ENCODE measurements at regions not wholly inside any gene's neighbourhood (a gene's known extent, or its start where the extent isn't known, plus 50 kb on each side); places are given as distances from the start of the nearest gene placed in this dataset.
"Not testable (repeated sequence)": the region's sequence is repeated elsewhere in the genome, so short reads cannot be mapped to it uniquely, and the experiment has no call there.

DNA sequence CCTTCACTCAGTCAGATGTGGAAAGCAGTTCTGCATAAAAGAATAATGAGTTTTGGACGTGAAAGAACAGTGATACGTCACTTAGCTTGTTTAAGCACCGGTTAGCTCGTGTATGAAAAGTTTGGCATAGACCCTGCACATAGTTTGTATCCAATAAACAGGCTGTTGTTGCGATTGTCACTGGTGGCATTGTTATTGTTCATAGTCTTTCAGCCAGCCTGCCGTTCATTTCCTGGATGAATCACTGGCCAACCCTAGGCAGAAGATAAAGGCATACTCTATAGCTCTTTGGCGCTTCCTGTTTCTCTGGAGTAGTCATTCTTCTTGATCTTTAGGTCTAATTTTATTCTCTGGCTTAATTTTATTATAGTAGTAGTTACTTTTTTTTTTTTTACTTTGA lies 57.8 kb upstream of the ANKRD30A start:
- Histone ChIP-seq H3K4me3 (no peak overlapping the region), H3K27me3 (no peaks in the 10 kb centered on the region), H3K27ac (no peak overlapping the region), H3K4me1 (no peaks in the 10 kb centered on the region), H3K9me3 (no peaks in the 10 kb centered on the region), H3K36me3 (no peaks in the 10 kb centered on the region)
- DNase-seq (no peak), ATAC-seq (no peak)
- intact Hi-C loops (cut with DNase I; ENCODE audit: low total_unique reads): no loop called here
- in situ Hi-C loops (cut with MboI; ENCODE audit: low sequenced_read_pairs in 4 of 4): no loop called here
- TF ChIP-seq POLR2A (IDR thresholded peaks at IDR 0.05) (no peak), CTCF (IDR thresholded peaks at IDR 0.05 in 4 of 5, conservative IDR thresholded peaks at IDR 0.05 in 1 of 5) (no peak)

- H3K4me1 ChIP-seq; H3K4me3 ChIP-seq; intact Hi-C loops (cut with DNase I; ENCODE audit: low total_unique reads); H3K9me3 ChIP-seq; H3K36me3 ChIP-seq; H3K27ac ChIP-seq; H3K27me3 ChIP-seq; ATAC-seq; in situ Hi-C loops (cut with MboI; ENCODE audit: low sequenced_read_pairs in 4 of 4); DNase-seq: not testable (repeated sequence)
Observed at GRCh38 chr10:37062296-37062695, 63.1 kb upstream of the ANKRD30A start.

GRCh38 chr10:37057261-37057660 lies 68.1 kb upstream of the ANKRD30A start:
- in situ Hi-C loops (cut with MboI; ENCODE audit: low sequenced_read_pairs in 4 of 4): no loop called here
- Histone ChIP-seq H3K36me3 (no peaks in the 10 kb centered on the region), H3K27ac (no peak overlapping the region), H3K4me1 (no peaks in the 10 kb centered on the region), H3K27me3 (no peaks in the 10 kb centered on the region), H3K9me3 (no peaks in the 10 kb centered on the region), H3K4me3 (no peak overlapping the region)
- ATAC-seq (no peak), DNase-seq (no peak)
- intact Hi-C loops (cut with DNase I; ENCODE audit: low total_unique reads): no loop called here
- no peak for TF ChIP-seq CTCF (IDR thresholded peaks at IDR 0.05 in 4 of 5, conservative IDR thresholded peaks at IDR 0.05 in 1 of 5)
- no peak for TF ChIP-seq POLR2A (IDR thresholded peaks at IDR 0.05)

- TF ChIP-seq POLR2A (IDR thresholded peaks at IDR 0.05): no peak
- intact Hi-C loops (cut with DNase I; ENCODE audit: low total_unique reads): no loop called here
- in situ Hi-C loops (cut with MboI; ENCODE audit: low sequenced_read_pairs in 4 of 4): no loop called here
Observed at GRCh38 chr10:37053476-37053875, 71.9 kb upstream of the ANKRD30A start.

DNA sequence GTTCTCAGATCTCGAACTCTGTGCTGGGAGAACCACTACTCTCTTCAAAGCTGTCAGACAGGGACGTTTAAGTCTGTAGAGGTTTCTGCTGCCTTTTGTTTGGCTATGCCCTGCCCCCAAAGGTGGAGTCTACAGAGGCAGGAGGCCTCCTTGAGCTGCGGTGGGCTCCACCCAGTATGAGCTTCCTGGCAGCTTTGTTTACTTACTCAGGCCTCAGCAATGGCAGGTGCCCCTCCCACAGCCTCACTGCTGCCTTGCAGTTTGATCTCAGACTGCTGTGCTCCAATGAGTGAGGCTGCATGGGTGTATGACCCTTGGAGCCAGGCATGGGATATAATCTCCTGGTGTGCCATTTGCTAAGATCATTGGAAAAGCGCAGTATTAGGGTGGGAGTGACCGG lies 75.4 kb upstream of the ANKRD30A start:
- ATAC-seq; intact Hi-C loops (cut with DNase I; ENCODE audit: low total_unique reads); H3K36me3 ChIP-seq: not testable (repeated sequence)

More at GRCh38 chr10:37053476-37053875, 71.9 kb upstream of the ANKRD30A start:
- Histone ChIP-seq H3K4me3 (no peak overlapping the region), H3K27ac (no peak overlapping the region), H3K27me3 (no peaks in the 10 kb centered on the region), H3K36me3 (no peaks in the 10 kb centered on the region), H3K4me1 (no peaks in the 10 kb centered on the region), H3K9me3 (no peaks in the 10 kb centered on the region)
- DNase-seq (no peak), ATAC-seq (no peak)

DNA sequence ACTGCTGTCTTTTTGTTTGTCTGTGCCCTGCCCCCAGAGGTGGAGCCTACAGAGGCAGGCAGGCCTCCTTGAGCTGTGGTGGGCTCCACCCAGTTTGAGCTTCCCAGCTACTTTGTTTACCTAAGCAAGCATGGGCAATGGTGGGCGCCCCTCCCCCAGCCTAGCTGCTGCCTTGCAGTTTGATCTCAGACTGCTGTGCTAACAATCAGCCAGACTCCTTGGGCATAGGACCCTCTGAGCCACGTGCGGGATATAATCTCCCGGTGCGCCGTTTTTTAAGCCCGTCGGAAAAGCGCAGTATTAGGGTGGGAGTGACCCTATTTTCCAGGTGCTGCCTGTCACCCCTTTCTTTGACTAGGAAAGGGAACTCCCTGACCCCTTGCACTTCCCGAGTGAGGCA lies 81.1 kb upstream of the ANKRD30A start:
- in situ Hi-C loops (cut with MboI; ENCODE audit: low sequenced_read_pairs in 4 of 4); intact Hi-C loops (cut with DNase I; ENCODE audit: low total_unique reads); H3K4me1 ChIP-seq; ATAC-seq; H3K4me3 ChIP-seq; H3K9me3 ChIP-seq; H3K27ac ChIP-seq; H3K36me3 ChIP-seq; DNase-seq; H3K27me3 ChIP-seq: not testable (repeated sequence)

More for the DNA sequence above, 75.4 kb upstream of the ANKRD30A start:
- in situ Hi-C loops (cut with MboI; ENCODE audit: low sequenced_read_pairs in 4 of 4); DNase-seq; H3K27me3 ChIP-seq; H3K9me3 ChIP-seq; H3K4me1 ChIP-seq; H3K4me3 ChIP-seq; H3K27ac ChIP-seq: not testable (repeated sequence)

DNA sequence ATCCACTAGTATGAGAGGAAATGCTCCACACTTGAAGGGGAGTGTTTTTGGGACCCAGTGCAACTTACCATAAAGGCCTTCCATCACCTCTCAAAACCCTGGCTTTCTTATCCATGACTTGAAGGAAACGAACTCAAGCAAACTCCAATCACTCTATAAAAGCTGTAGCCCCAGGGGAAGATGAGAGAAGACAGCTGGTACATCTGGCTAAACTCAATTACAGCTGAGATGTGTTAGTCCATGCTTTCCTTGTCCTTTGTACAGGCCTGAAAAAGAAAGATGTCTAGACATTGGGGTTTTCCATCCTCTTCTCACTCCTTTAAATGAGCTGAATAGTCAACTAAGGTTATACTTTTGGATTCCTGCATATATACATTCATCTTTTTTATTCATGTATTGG lies 89.5 kb upstream of the ANKRD30A start:
- DNase-seq (no peak), ATAC-seq (no peak)
- Histone ChIP-seq H3K9me3 (no peaks in the 10 kb centered on the region), H3K36me3 (no peaks in the 10 kb centered on the region), H3K27me3 (no peaks in the 10 kb centered on the region), H3K4me1 (no peaks in the 10 kb centered on the region), H3K4me3 (no peak overlapping the region), H3K27ac (no peak overlapping the region)
- in situ Hi-C loops (cut with MboI; ENCODE audit: low sequenced_read_pairs in 4 of 4): no loop called here
- intact Hi-C loops (cut with DNase I; ENCODE audit: low total_unique reads): no loop called here
- no peak for TF ChIP-seq CTCF (IDR thresholded peaks at IDR 0.05 in 4 of 5, conservative IDR thresholded peaks at IDR 0.05 in 1 of 5)
- TF ChIP-seq POLR2A (IDR thresholded peaks at IDR 0.05): no peak

All from gastrocnemius medialis (tissue), 4 donors.